A549 (cell line): ENCODE measurements at regions not wholly inside any gene's neighbourhood (a gene's known extent, or its start where the extent isn't known, plus 50 kb on each side); places are given as distances from the start of the nearest gene placed in this dataset.

ENCODE experiments used
- ATAC-seq, 2 experiments: fragments of 200-7000 bp in 1 of 2; fragments of >200 bp in 1 of 2; cut with Nextera tagmentation in 1 of 2; cut with Tn5 transposase in 1 of 2; 3 replicates each; pipeline versions ENCODE4 v1.8.0 to v1.9.1; 2018 to 2020; ENCODE audit warnings: mild to moderate bottlenecking in 1 of 2, moderate library complexity in 1 of 2
- CTCF ChIA-PET: fragments of 300-600 bp; sonication (Branson Sonifier 250); formaldehyde crosslinking; extraction: SDS; loops from one replicate; lab custom pipeline; 2021; ENCODE audit warnings: antibody characterized with exemption, inconsistent platforms; lab: Yijun Ruan, JAX
- POLR2A ChIA-PET: fragments of 350-600 bp; formaldehyde crosslinking; extraction: SDS; loops from one replicate; lab custom pipeline; 2021; ENCODE audit warnings: antibody characterized with exemption, inconsistent platforms; lab: Yijun Ruan, JAX
- DNase-seq, 2 experiments: peaks; one replicate each; pipeline versions ENCODE4 v3.0.0 to v3.0.0-alpha.2; 2011 to 2016; ENCODE audit warnings: low read depth in 1 of 2, low spot score in 1 of 2
- FAIRE-seq: peaks from 2 replicates; lab custom pipeline; 2011; peaks lifted over from hg19 to GRCh38; lab: Jason Lieb, UNC
- H3K27ac ChIP-seq, 2 experiments: fragments of >200 bp; sonication (Bioruptor Twin); formaldehyde crosslinking; 3 replicates each; pipeline ENCODE4 v1.5.1; 2016 to 2017
- H3K4me1 ChIP-seq: fragments of >200 bp; sonication (Bioruptor Twin); formaldehyde crosslinking; 3 replicates; pipeline ENCODE4 v1.6.1; 2016
- H3K4me2 ChIP-seq: fragments of >200 bp; sonication (Bioruptor Twin); formaldehyde crosslinking; 3 replicates; pipeline ENCODE4 v1.6.1; 2016
- H3K4me3 ChIP-seq: fragments of >200 bp; sonication (Bioruptor Twin); formaldehyde crosslinking; 3 replicates; pipeline ENCODE4 v1.5.1; 2016
- H3K9me3 ChIP-seq: fragments of >200 bp; sonication (Bioruptor Twin); formaldehyde crosslinking; 3 replicates; pipeline ENCODE4 v1.6.1; 2016
- ATOH8 ChIP-seq: fragments of 250-450 bp; sonication (Bioruptor Pico); IDR thresholded peaks from 2 replicates; pipeline ENCODE4 v1.5.0; 2020; ENCODE audit warnings: low read depth, mild to moderate bottlenecking, moderate library complexity
- CBX2 ChIP-seq: fragments of 200-600 bp; sonication (generic); IDR thresholded peaks from 2 replicates; pipeline ENCODE4 v1.6.1; 2016; ENCODE audit warnings: low read depth, mild to moderate bottlenecking, borderline replicate concordance
- CBX8 ChIP-seq: fragments of 200-600 bp; sonication (generic); IDR thresholded peaks from 2 replicates; pipeline ENCODE4 v1.6.1; 2016
- E2F6 ChIP-seq: IDR thresholded peaks from 2 replicates; pipeline ENCODE4 v1.6.1; 2012; ENCODE audit warnings: low read depth, borderline replicate concordance
- ESRRA ChIP-seq: fragments of 150-350 bp; IDR thresholded peaks from 2 replicates; pipeline ENCODE4 v1.6.1; 2014; ENCODE audit warnings: mild to moderate bottlenecking, low read length, borderline replicate concordance
- FOSB ChIP-seq: fragments of 250-450 bp; sonication (Bioruptor Pico); IDR thresholded peaks from 2 replicates; pipeline ENCODE4 v1.5.0; 2020; ENCODE audit warnings: mild to moderate bottlenecking, moderate library complexity
- GATA3 ChIP-seq: IDR thresholded peaks from 2 replicates; pipeline ENCODE4 v1.6.1; 2012; ENCODE audit warnings: borderline replicate concordance
- HOXB13 ChIP-seq: fragments of 250-450 bp; sonication (Bioruptor Pico); IDR thresholded peaks from 2 replicates; pipeline ENCODE4 v1.5.0; 2020; ENCODE audit warnings: low read depth, mild to moderate bottlenecking, moderate library complexity
- JUN ChIP-seq, 2 experiments: fragments of >200 bp; sonication (Bioruptor Twin); formaldehyde crosslinking; IDR thresholded peaks; 2 replicates in 1 of 2; 3 replicates in 1 of 2; pipeline ENCODE4 v1.6.1; 2016 to 2017
- KDM1A ChIP-seq: fragments of 200-600 bp; sonication (generic); IDR thresholded peaks from 2 replicates; pipeline ENCODE4 v1.6.1; 2016; ENCODE audit warnings: low read depth, mild to moderate bottlenecking
- MAFK ChIP-seq: fragments of 450-650 bp; IDR thresholded peaks from 2 replicates; pipeline ENCODE4 v1.6.1; 2014; ENCODE audit not compliant: partially characterized antibody
- MAX ChIP-seq: IDR thresholded peaks from 2 replicates; pipeline ENCODE4 v1.6.1; 2012
- NPAS2 ChIP-seq: fragments of 250-450 bp; sonication (Bioruptor Pico); IDR thresholded peaks from 2 replicates; pipeline ENCODE4 v1.8.0; 2022; ENCODE audit warnings: mild to moderate bottlenecking, moderate library complexity, borderline replicate concordance
- PBX3 ChIP-seq: IDR thresholded peaks from 2 replicates; pipeline ENCODE4 v1.6.1; 2012
- RAD21 ChIP-seq, 2 experiments: fragments of >200 bp in 1 of 2; sonication (Bioruptor Twin) in 1 of 2; formaldehyde crosslinking in 1 of 2; IDR thresholded peaks in 1 of 2; conservative IDR thresholded peaks in 1 of 2; 2 replicates in 1 of 2; 3 replicates in 1 of 2; pipeline ENCODE4 v1.6.1; 2012 to 2018; ENCODE audit warnings: inconsistent platforms in 1 of 2
- TFCP2L1 ChIP-seq: fragments of 250-450 bp; sonication (Bioruptor Pico); IDR thresholded peaks from 2 replicates; pipeline ENCODE4 v1.5.0; 2021; ENCODE audit warnings: mild to moderate bottlenecking
- TP53 ChIP-seq: fragments of 250-450 bp; sonication (Bioruptor Pico); IDR thresholded peaks from 2 replicates; pipeline ENCODE4 v1.5.0; 2021; ENCODE audit warnings: mild to moderate bottlenecking, moderate library complexity
- ZC3H11A ChIP-seq: fragments of 450-650 bp; IDR thresholded peaks from 2 replicates; pipeline ENCODE4 v1.6.1; 2014; ENCODE audit warnings: antibody characterized with exemption, mild to moderate bottlenecking
- WGBS: methylation state at CpG from one replicate; pipeline ENCODE4 v1.1.6; 2017; ENCODE audit errors: missing lambda C conversion rate; 5-methylcytosine and 5-hydroxymethylcytosine counted together
- TF ChIP-seq, protein P1 (sequence below): fragments of 150-350 bp; IDR thresholded peaks from 2 replicates; pipeline ENCODE4 v1.6.1; 2014; ENCODE audit warnings: low read depth, mild to moderate bottlenecking, low read length
- TF ChIP-seq, protein P2 (sequence below): fragments of 250-450 bp; sonication (Bioruptor Pico); IDR thresholded peaks from 2 replicates; pipeline ENCODE4 v1.5.0; 2021; ENCODE audit warnings: mild to moderate bottlenecking, moderate library complexity, borderline replicate concordance

GRCh38 chr6:12577124-12577850 lies 139.3 kb upstream of the PHACTR1 start (continued):
- TF ChIP-seq, protein P1, sequence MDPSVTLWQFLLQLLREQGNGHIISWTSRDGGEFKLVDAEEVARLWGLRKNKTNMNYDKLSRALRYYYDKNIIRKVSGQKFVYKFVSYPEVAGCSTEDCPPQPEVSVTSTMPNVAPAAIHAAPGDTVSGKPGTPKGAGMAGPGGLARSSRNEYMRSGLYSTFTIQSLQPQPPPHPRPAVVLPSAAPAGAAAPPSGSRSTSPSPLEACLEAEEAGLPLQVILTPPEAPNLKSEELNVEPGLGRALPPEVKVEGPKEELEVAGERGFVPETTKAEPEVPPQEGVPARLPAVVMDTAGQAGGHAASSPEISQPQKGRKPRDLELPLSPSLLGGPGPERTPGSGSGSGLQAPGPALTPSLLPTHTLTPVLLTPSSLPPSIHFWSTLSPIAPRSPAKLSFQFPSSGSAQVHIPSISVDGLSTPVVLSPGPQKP = no peak

DNA sequence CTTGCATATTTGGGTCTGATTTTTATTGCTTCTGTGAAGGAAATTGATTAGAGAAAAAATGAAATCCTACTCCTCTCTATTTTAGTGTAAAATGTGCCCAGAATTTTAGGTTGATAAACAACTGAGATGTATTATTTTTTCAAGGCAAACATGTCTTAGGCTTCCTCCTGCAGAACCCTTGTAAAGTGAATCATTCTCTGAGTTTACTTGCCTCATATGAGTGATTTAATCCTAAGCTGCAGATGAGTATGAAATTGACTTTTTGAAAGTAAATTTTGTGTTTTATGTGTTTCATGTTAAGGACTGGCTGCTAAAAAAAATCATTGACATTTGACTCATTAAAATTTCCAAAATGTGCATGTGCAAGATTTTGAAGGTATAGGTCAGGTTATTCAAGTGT lies 138.5 kb upstream of the PHACTR1 start:
- ATAC-seq = no peak
- Histone ChIP-seq H3K27ac (peak overlapping the region; percentile 54 to 92), H3K4me1 (peaks cover 48% of the 10 kb centered on the region), H3K4me2 (peak overlapping the region; percentile 49), H3K4me3 (no peak overlapping the region), H3K9me3 (no peaks in the 10 kb centered on the region)
- ChIA-PET CTCF (interaction anchor here (1.0 kb wide), 1 partner anchor 267 kb away, joined by 3 read pairs; no protein-coding TSS in a partner anchor), POLR2A (no interaction called here)
- no peak for FAIRE-seq
- no peak for DNase-seq
- no peak for TF ChIP-seq CBX2

- Histone ChIP-seq H3K4me2 (peak overlapping the region; percentile 49; the same call in 2 of the 3 replicates), H3K4me3 (no peak overlapping the region), H3K9me3 (no peaks in the 10 kb centered on the region), H3K4me1 (peaks cover 41% of the 10 kb centered on the region), H3K27ac (peak overlapping the region; percentile 54 to 92)
- ATAC-seq (peak in 1 of 2 experiments; percentile 60; a peak in 2 of 6 replicates), FAIRE-seq (no peak), DNase-seq (peak in 1 of 2 experiments; percentile 30)
- ChIA-PET CTCF (interaction anchor here (1.0 kb wide), 1 partner anchor 268 kb away, joined by 3 read pairs; no protein-coding TSS in a partner anchor), POLR2A (no interaction called here)
- TF ChIP-seq ESRRA (no peak), MAFK (peak; percentile 18), FOSB (CRISPR knock-in tag) (no peak), MAX (no peak), KDM1A (no peak), HOXB13 (no peak)
- TF ChIP-seq, protein P2, sequence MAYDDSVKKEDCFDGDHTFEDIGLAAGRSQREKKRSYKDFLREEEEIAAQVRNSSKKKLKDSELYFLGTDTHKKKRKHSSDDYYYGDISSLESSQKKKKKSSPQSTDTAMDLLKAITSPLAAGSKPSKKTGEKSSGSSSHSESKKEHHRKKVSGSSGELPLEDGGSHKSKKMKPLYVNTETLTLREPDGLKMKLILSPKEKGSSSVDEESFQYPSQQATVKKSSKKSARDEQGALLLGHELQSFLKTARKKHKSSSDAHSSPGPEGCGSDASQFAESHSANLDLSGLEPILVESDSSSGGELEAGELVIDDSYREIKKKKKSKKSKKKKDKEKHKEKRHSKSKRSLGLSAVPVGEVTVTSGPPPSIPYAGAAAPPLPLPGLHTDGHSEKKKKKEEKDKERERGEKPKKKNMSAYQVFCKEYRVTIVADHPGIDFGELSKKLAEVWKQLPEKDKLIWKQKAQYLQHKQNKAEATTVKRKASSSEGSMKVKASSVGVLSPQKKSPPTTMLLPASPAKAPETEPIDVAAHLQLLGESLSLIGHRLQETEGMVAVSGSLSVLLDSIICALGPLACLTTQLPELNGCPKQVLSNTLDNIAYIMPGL (CRISPR knock-in tag) = no peak
- 57% methylated on average over 3 of the region's 3 CpGs for WGBS
Measured at GRCh38 chr6:12578751-12579150, 137.8 kb upstream of the PHACTR1 start.

GRCh38 chr6:12580290-12580689 lies 136.3 kb upstream of the PHACTR1 start:
- Histone ChIP-seq H3K27ac (peak overlapping the region in 1 of 2 experiments; percentile 58; a peak in 3 of 6 replicates), H3K9me3 (no peaks in the 10 kb centered on the region), H3K4me2 (no peak overlapping the region), H3K4me1 (peaks cover 31% of the 10 kb centered on the region), H3K4me3 (no peak overlapping the region)
- no peak for ATAC-seq
- ChIA-PET CTCF (interaction anchor here (0.9 kb wide), 1 partner anchor 12 kb away, joined by 3 read pairs; no protein-coding TSS in a partner anchor), POLR2A (no interaction called here)
- TF ChIP-seq CBX8 = no peak
- no peak for TF ChIP-seq PBX3
- no peak for TF ChIP-seq RAD21 (conservative IDR thresholded peaks at IDR 0.05 in 1 of 2, IDR thresholded peaks at IDR 0.05 in 1 of 2)
- TF ChIP-seq ZC3H11A = no peak
- no peak for TF ChIP-seq TP53 (CRISPR knock-in tag)
- TF ChIP-seq TFCP2L1 (CRISPR knock-in tag) = no peak
- TF ChIP-seq JUN (IDR thresholded peaks at IDR 0.05) = no peak
- no peak for TF ChIP-seq NPAS2
- no peak for TF ChIP-seq E2F6
- no peak for TF ChIP-seq ATOH8 (CRISPR knock-in tag)
- no peak for TF ChIP-seq GATA3
- WGBS = 93% methylated on average over 3 of the region's 3 CpGs
- FAIRE-seq = no peak
- no peak for DNase-seq
